ENCODE measurements at regions not wholly inside any gene's neighbourhood (a gene's known extent, or its start where the extent isn't known, plus 50 kb on each side); places are given as distances from the start of the nearest gene placed in this dataset.

- no peak overlapping the region for H3K4me3 Mint-ChIP-seq
- no peaks in the 10 kb centered on the region for H3K36me3 Mint-ChIP-seq (ENCODE audit: low read depth)
- no peak overlapping the region for H3K27ac Mint-ChIP-seq
- peaks cover 7% of the 10 kb centered on the region for H3K27me3 Mint-ChIP-seq
- no peaks in the 10 kb centered on the region for H3K4me1 Mint-ChIP-seq (ENCODE audit: low read depth)
- H3K9me3 Mint-ChIP-seq, result peaks cover 4% of the 10 kb centered on the region
Measured at GRCh38 chr4:114527637-114528036, 71.0 kb upstream of the UGT8 start.

DNA sequence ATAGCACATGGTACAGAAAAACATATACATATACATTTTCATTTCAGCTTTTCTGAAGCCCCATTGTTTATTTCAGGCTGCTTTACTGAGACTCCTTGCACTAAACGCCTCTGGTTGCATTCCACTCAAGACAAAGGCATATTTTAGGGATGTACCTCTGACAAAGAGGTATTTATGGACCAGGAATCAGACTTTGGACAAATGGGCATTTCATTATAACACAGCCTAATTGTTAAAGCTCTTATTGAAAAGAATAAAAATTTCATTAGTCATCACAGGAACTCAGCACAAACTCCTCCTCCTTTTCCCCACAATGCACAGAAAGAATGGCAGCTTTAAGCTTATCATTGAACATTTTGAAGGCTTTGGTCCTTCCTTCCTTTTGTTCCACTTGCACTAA lies 62.9 kb upstream of the UGT8 start:
- Mint-ChIP-seq H3K4me1 (ENCODE audit: low read depth) (no peaks in the 10 kb centered on the region), H3K27me3 (no peaks in the 10 kb centered on the region), H3K9me3 (no peaks in the 10 kb centered on the region), H3K4me3 (no peak overlapping the region), H3K27ac (no peak overlapping the region), H3K36me3 (ENCODE audit: low read depth) (no peaks in the 10 kb centered on the region)

- no peaks in the 10 kb centered on the region for H3K36me3 Mint-ChIP-seq (ENCODE audit: low read depth)
Measured at GRCh38 chr4:114537352-114537751, 61.3 kb upstream of the UGT8 start.

DNA sequence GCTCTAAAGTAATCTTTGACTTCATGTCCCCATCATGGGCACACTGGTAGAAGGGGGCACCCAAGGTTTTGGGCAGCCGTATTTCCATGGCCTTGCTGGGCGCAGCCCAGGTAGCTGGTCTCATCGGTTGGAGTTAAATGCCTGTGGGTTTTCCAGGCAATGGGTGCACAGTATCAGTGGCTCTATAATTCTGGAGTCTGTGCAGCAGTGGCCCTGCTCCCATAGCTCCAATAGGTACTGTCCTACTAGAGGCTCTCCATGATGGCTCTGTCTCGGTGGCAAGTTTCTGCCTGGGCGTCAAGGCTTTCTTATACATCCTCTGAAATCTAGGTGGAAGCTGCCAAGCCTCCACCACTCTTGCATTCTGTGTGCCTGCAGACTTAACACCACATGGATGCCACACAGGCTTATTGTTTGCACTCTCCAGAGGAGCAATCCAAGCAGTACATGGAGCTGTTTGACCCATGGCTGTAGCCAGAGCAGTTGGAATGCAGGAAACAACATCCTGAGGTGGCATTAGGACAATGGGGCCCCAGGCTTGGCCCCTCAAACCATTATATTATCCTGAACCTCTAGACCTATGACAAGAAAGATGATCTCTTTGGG lies 60.5 kb upstream of the UGT8 start:
- Mint-ChIP-seq H3K9me3 (no peaks in the 10 kb centered on the region), H3K36me3 (ENCODE audit: low read depth) (no peaks in the 10 kb centered on the region), H3K27ac (no peak overlapping the region), H3K27me3 (no peaks in the 10 kb centered on the region), H3K4me3 (no peak overlapping the region), H3K4me1 (ENCODE audit: low read depth) (no peaks in the 10 kb centered on the region)

More at GRCh38 chr4:114537352-114537751, 61.3 kb upstream of the UGT8 start:
- Mint-ChIP-seq H3K27me3 (no peaks in the 10 kb centered on the region), H3K27ac (no peak overlapping the region), H3K9me3 (no peaks in the 10 kb centered on the region), H3K4me1 (ENCODE audit: low read depth) (no peaks in the 10 kb centered on the region), H3K4me3 (no peak overlapping the region)

DNA sequence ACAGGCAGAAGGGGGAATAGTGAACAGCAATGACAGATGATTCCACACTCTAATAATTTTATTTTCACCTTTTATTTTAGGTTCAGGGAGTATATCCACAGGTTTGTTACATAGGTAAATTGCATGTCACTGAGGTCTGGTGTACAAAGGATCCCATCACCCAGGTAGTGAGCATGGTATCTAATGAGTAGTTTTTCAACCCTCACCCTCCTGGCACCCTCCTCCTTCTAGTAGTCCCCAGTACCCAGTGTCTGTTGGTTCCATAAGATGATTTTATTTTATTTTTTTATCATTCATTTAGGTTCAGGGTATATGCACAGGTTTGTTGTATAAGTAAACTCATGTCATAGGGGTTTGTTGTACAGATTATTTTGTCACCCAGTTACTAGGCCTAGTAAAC lies 58.6 kb upstream of the UGT8 start:
- H3K4me3 Mint-ChIP-seq, result no peak overlapping the region
- no peaks in the 10 kb centered on the region for H3K4me1 Mint-ChIP-seq (ENCODE audit: low read depth)
- H3K36me3 Mint-ChIP-seq (ENCODE audit: low read depth), result no peaks in the 10 kb centered on the region

GRCh38 chr4:114547340-114548134 lies 51.1 kb upstream of the UGT8 start:
- Mint-ChIP-seq H3K9me3 (no peaks in the 10 kb centered on the region), H3K27me3 (no peaks in the 10 kb centered on the region), H3K27ac (no peak overlapping the region), H3K4me3 (no peak overlapping the region), H3K36me3 (ENCODE audit: low read depth) (no peaks in the 10 kb centered on the region), H3K4me1 (ENCODE audit: low read depth) (no peaks in the 10 kb centered on the region)

More for the DNA sequence above, 58.6 kb upstream of the UGT8 start:
- H3K27me3 Mint-ChIP-seq, result no peaks in the 10 kb centered on the region
- peak overlapping the region; percentile 39 for H3K27ac Mint-ChIP-seq
- H3K9me3 Mint-ChIP-seq, result no peaks in the 10 kb centered on the region
